ENCODE measurements at regions not wholly inside any gene's neighbourhood (a gene's known extent, or its start where the extent isn't known, plus 50 kb on each side); places are given as distances from the start of the nearest gene placed in this dataset.

DNA sequence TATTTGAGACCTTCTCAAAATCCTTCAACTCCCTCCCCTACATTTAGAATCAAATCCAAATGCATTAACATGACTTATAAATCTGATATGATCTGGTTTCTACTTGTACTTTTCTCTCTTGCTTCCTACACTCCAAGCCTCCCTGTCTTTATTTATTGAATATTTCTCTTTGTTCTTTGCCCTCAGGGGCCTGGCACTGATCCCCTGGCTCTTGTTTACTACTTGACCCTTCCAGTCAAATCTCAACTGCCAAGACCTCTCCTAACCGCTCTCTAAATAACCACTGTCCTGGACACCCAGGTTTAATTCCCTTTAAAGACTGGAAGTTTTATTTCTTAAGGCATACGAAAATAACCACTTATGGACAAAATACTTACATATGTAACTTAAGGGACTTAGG is 248.9 kb downstream of the CHRM3 start:
- Histone ChIP-seq H3K4me3 (ENCODE audit: control insufficient read depth in 2 of 3, extremely low read depth in 1 of 3, insufficient read depth in 2 of 3, low read depth in 1 of 3, low read length in 3 of 3) (no peak overlapping the region), H3K27ac (ENCODE audit: control insufficient read depth, insufficient read depth, low read length) (no peak overlapping the region), H3K27me3 (ENCODE audit: control insufficient read depth, extremely low read depth, insufficient read depth, low read length) (no peaks in the 10 kb centered on the region), H3K9me1 (ENCODE audit: control insufficient read depth, extremely low read depth, insufficient read depth, low read length) (no peaks in the 10 kb centered on the region), H3K9me3 (ENCODE audit: control insufficient read depth, low read depth, low read length) (no peaks in the 10 kb centered on the region), H4K20me1 (ENCODE audit: control insufficient read depth, extremely low read depth, insufficient read depth, low read length) (no peaks in the 10 kb centered on the region), H2AFZ (ENCODE audit: control insufficient read depth, low read length) (no peak overlapping the region), H3K9ac (ENCODE audit: control insufficient read depth, extremely low read depth, insufficient read depth, low read length) (no peak overlapping the region), H3K4me1 (ENCODE audit: control insufficient read depth, extremely low read depth, insufficient read depth, low read length) (no peaks in the 10 kb centered on the region), H3K79me2 (ENCODE audit: control insufficient read depth, insufficient read depth, low read length) (no peaks in the 10 kb centered on the region), H3K36me3 (ENCODE audit: control insufficient read depth in 2 of 2, extremely low read depth in 1 of 2, insufficient read depth in 2 of 2, low read length in 2 of 2) (no peaks in the 10 kb centered on the region), H3K4me2 (ENCODE audit: control insufficient read depth, extremely low read depth, insufficient read depth, low read depth, low read length) (no peak overlapping the region)
- DNase-seq (ENCODE audit: low read depth, low spot score) (no peak), FAIRE-seq (no peak)
- dilution Hi-C loops (cut with MboI; ENCODE audit: extremely low pct_ligation_motif_present, low sequenced_read_pairs): no loop called here
- no peak for TF ChIP-seq CTCF (optimal IDR thresholded peaks at IDR 0.05 in 1 of 3, IDR thresholded peaks at IDR 0.05 in 1 of 3, conservative IDR thresholded peaks at IDR 0.05 in 1 of 3; ENCODE audit: extremely low read depth in 1 of 3, insufficient read depth in 2 of 3, low read length in 3 of 3)
- no peak for TF ChIP-seq EZH2 (IDR thresholded peaks at IDR 0.05; ENCODE audit: low read length)

- no peaks in the 10 kb centered on the region for H3K4me1 ChIP-seq (ENCODE audit: control insufficient read depth, extremely low read depth, insufficient read depth, low read length)
- H3K27me3 ChIP-seq (ENCODE audit: control insufficient read depth, extremely low read depth, insufficient read depth, low read length): no peaks in the 10 kb centered on the region
- no peak overlapping the region for H3K4me3 ChIP-seq (ENCODE audit: control insufficient read depth in 2 of 3, extremely low read depth in 1 of 3, insufficient read depth in 2 of 3, low read depth in 1 of 3, low read length in 3 of 3)
- no peak overlapping the region for H2AFZ ChIP-seq (ENCODE audit: control insufficient read depth, low read length)
- H3K4me2 ChIP-seq (ENCODE audit: control insufficient read depth, extremely low read depth, insufficient read depth, low read depth, low read length): no peak overlapping the region
- dilution Hi-C loops (cut with MboI; ENCODE audit: extremely low pct_ligation_motif_present, low sequenced_read_pairs): no loop called here
- DNase-seq (ENCODE audit: low read depth, low spot score) (no peak), FAIRE-seq (no peak)
- H3K9me1 ChIP-seq (ENCODE audit: control insufficient read depth, extremely low read depth, insufficient read depth, low read length): no peaks in the 10 kb centered on the region
- H3K79me2 ChIP-seq (ENCODE audit: control insufficient read depth, insufficient read depth, low read length): no peaks in the 10 kb centered on the region
- H3K27ac ChIP-seq (ENCODE audit: control insufficient read depth, insufficient read depth, low read length): no peak overlapping the region
- no peaks in the 10 kb centered on the region for H3K36me3 ChIP-seq (ENCODE audit: control insufficient read depth in 2 of 2, extremely low read depth in 1 of 2, insufficient read depth in 2 of 2, low read length in 2 of 2)
- TF ChIP-seq CTCF (optimal IDR thresholded peaks at IDR 0.05 in 1 of 3, IDR thresholded peaks at IDR 0.05 in 1 of 3, conservative IDR thresholded peaks at IDR 0.05 in 1 of 3; ENCODE audit: extremely low read depth in 1 of 3, insufficient read depth in 2 of 3, low read length in 3 of 3): no peak
- no peak for TF ChIP-seq EZH2 (IDR thresholded peaks at IDR 0.05; ENCODE audit: low read length)
- no peaks in the 10 kb centered on the region for H3K9me3 ChIP-seq (ENCODE audit: control insufficient read depth, low read depth, low read length)
- no peak overlapping the region for H3K9ac ChIP-seq (ENCODE audit: control insufficient read depth, extremely low read depth, insufficient read depth, low read length)
- H4K20me1 ChIP-seq (ENCODE audit: control insufficient read depth, extremely low read depth, insufficient read depth, low read length): no peaks in the 10 kb centered on the region
Observed at GRCh38 chr1:239636347-239636746, 250.0 kb downstream of the CHRM3 start.

Data from keratinocyte (primary cell).